Mesenchymal stem cell (in vitro differentiated cells and primary cell): ENCODE measurements at regions not wholly inside any gene's neighbourhood (a gene's known extent, or its start where the extent isn't known, plus 50 kb on each side); places are given as distances from the start of the nearest gene placed in this dataset.

Source experiments
- DNase-seq: peaks from one replicate; pipeline ENCODE4 v3.0.0-alpha.2; 2013
- H2AFZ ChIP-seq: one replicate; pipeline ENCODE4 v1.6.1; 2013; ENCODE audit warnings: low read depth, mild to moderate bottlenecking, control low read depth, inconsistent platforms, low read length, moderate library complexity
- H2AK5ac ChIP-seq: 2 replicates; pipeline ENCODE4 v1.6.1; 2013; ENCODE audit warnings: low read length, moderate library complexity, mild to moderate bottlenecking, inconsistent platforms; ENCODE audit not compliant: severe bottlenecking
- H2BK120ac ChIP-seq: one replicate; pipeline ENCODE4 v1.6.1; 2013; ENCODE audit warnings: low read depth, mild to moderate bottlenecking, inconsistent platforms, low read length, moderate library complexity
- H2BK12ac ChIP-seq, 2 experiments: one replicate each; pipeline ENCODE4 v1.6.1; 2013; ENCODE audit warnings: inconsistent platforms in 2 of 2, low read length in 2 of 2, mild to moderate bottlenecking in 2 of 2, moderate library complexity in 2 of 2, control low read depth in 1 of 2
- H2BK15ac ChIP-seq: one replicate; pipeline ENCODE4 v1.6.1; 2013; ENCODE audit warnings: mild to moderate bottlenecking, low read depth, inconsistent platforms; ENCODE audit not compliant: poor library complexity, severe bottlenecking
- H2BK5ac ChIP-seq: 2 replicates; pipeline ENCODE4 v1.6.1; 2013; ENCODE audit warnings: low read depth, mild to moderate bottlenecking, low read length, control low read depth, inconsistent platforms; ENCODE audit not compliant: poor library complexity, severe bottlenecking
- H3K14ac ChIP-seq, 2 experiments: one replicate each; pipeline ENCODE4 v1.6.1; 2013; ENCODE audit warnings: inconsistent platforms in 2 of 2, low read length in 2 of 2, control low read depth in 1 of 2, mild to moderate bottlenecking in 1 of 2, moderate library complexity in 1 of 2
- H3K18ac ChIP-seq, 2 experiments: one replicate each; pipeline ENCODE4 v1.6.1; 2013; ENCODE audit warnings: inconsistent platforms in 2 of 2, low read length in 2 of 2, control low read depth in 1 of 2, low read depth in 1 of 2, mild to moderate bottlenecking in 1 of 2
- H3K23ac ChIP-seq, 2 experiments: one replicate each; pipeline ENCODE4 v1.6.1; 2013; ENCODE audit warnings: inconsistent platforms in 2 of 2, low read length in 2 of 2, mild to moderate bottlenecking in 2 of 2, moderate library complexity in 2 of 2, control low read depth in 1 of 2
- H3K27ac ChIP-seq: 2 replicates; pipeline ENCODE4 v1.5.1; 2013; ENCODE audit warnings: mild to moderate bottlenecking, moderate library complexity, low read length, control low read depth, inconsistent platforms; ENCODE audit not compliant: poor library complexity, severe bottlenecking
- H3K27me3 ChIP-seq, 2 experiments: 2 replicates each; pipeline versions ENCODE4 v1.6.1 to v1.7.0; 2013; ENCODE audit warnings: low read length in 2 of 2, mild to moderate bottlenecking in 2 of 2, moderate library complexity in 2 of 2, control low read depth in 1 of 2, inconsistent platforms in 1 of 2; ENCODE audit not compliant: control insufficient read depth in 1 of 2, insufficient read depth in 1 of 2
- H3K36me3 ChIP-seq, 2 experiments: 2 replicates each; pipeline versions ENCODE4 v1.6.1 to v1.7.0; 2013; ENCODE audit warnings: low read length in 2 of 2, control low read depth in 1 of 2, inconsistent platforms in 1 of 2, low read depth in 1 of 2, mild to moderate bottlenecking in 1 of 2; ENCODE audit not compliant: insufficient read depth in 2 of 2, control insufficient read depth in 1 of 2
- H3K4ac ChIP-seq, 2 experiments: one replicate each; pipeline ENCODE4 v1.6.1; 2013; ENCODE audit warnings: inconsistent platforms in 2 of 2, low read length in 2 of 2, mild to moderate bottlenecking in 2 of 2, moderate library complexity in 2 of 2, control low read depth in 1 of 2, low read depth in 1 of 2
- H3K4me1 ChIP-seq: 2 replicates; pipeline ENCODE4 v1.6.1; 2013; ENCODE audit warnings: low read depth, low read length, control low read depth; ENCODE audit not compliant: control insufficient read depth, insufficient read depth
- H3K4me2 ChIP-seq: 2 replicates; pipeline ENCODE4 v1.6.1; 2013; ENCODE audit warnings: low read length, mild to moderate bottlenecking, inconsistent platforms; ENCODE audit not compliant: poor library complexity, severe bottlenecking
- H3K4me3 ChIP-seq, 2 experiments: 2 replicates each; pipeline versions ENCODE4 v1.5.1 to v1.7.0; 2013; ENCODE audit warnings: low read length in 2 of 2, mild to moderate bottlenecking in 2 of 2, control low read depth in 1 of 2, low read depth in 1 of 2; ENCODE audit not compliant: insufficient read depth in 1 of 2
- H3K79me1 ChIP-seq: replicated peaks from 2 replicates; pipeline ENCODE4 v1.6.1; 2013; ENCODE audit warnings: mild to moderate bottlenecking, control low read depth, low read length, inconsistent platforms; ENCODE audit not compliant: poor library complexity, severe bottlenecking
- H3K9ac ChIP-seq: 2 replicates; pipeline ENCODE4 v1.7.0; 2013; ENCODE audit warnings: mild to moderate bottlenecking, low read length, moderate library complexity
- H3K9me3 ChIP-seq: 2 replicates; pipeline ENCODE4 v1.7.0; 2013; ENCODE audit warnings: mild to moderate bottlenecking, low read length; ENCODE audit not compliant: control insufficient read depth
- H4K8ac ChIP-seq: one replicate; pipeline ENCODE4 v1.6.1; 2013; ENCODE audit warnings: inconsistent platforms, mild to moderate bottlenecking, low read length, moderate library complexity
- H4K91ac ChIP-seq: one replicate; pipeline ENCODE4 v1.6.1; 2013; ENCODE audit warnings: mild to moderate bottlenecking, low read length, inconsistent platforms
- WGBS: methylation state at CpG from one replicate; pipeline ENCODE4 v1.1.7; 2013; ENCODE audit warnings: mixed read lengths; 5-methylcytosine and 5-hydroxymethylcytosine counted together

DNA sequence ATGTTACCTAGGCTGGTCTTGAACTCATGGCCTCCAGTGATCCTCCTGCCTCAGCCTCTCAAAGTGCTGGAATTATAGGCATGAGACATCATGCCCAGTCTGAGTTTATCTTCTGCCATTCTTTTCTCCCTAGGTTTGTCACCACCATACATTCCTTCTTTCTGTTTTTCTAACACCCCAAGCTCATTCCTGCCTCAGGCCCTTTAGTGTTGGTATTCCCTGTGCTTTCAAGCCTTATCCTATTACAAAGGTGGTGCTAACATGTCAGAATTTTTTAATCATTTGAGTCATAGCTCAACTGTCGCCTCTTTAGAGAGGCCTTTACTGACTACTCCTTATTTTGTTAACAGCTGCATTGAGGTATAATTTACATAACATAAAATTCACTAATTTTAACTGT lies 221.1 kb upstream of the PRSS16 start:
- H3K27me3 ChIP-seq: no peaks in the 10 kb centered on the region
- no peaks in the 10 kb centered on the region for H3K79me1 ChIP-seq
- H3K36me3 ChIP-seq: no peaks in the 10 kb centered on the region
- H3K23ac ChIP-seq: no peak overlapping the region
- no peaks in the 10 kb centered on the region for H3K4me1 ChIP-seq
- no CpG with 5 or more reads among the region's 1 CpG for WGBS
- H3K9ac ChIP-seq: no peak overlapping the region
- no peak overlapping the region for H3K27ac ChIP-seq
- no peak overlapping the region for H4K91ac ChIP-seq
- DNase-seq: no peak
- no peaks in the 10 kb centered on the region for H3K9me3 ChIP-seq
- H3K14ac ChIP-seq: no peak overlapping the region
- no peak overlapping the region for H4K8ac ChIP-seq
- no peak overlapping the region for H2BK15ac ChIP-seq
- H3K4ac ChIP-seq: no peak overlapping the region
- H2BK12ac ChIP-seq: no peak overlapping the region
- H2AFZ ChIP-seq: no peak overlapping the region
- no peak overlapping the region for H3K4me2 ChIP-seq
- no peak overlapping the region for H3K18ac ChIP-seq
- H3K4me3 ChIP-seq: no peak overlapping the region
- no peak overlapping the region for H2BK120ac ChIP-seq
- H2BK5ac ChIP-seq: no peak overlapping the region
- no peak overlapping the region for H2AK5ac ChIP-seq

GRCh38 chr6:27031302-27031701 lies 216.2 kb upstream of the PRSS16 start:
- no peak overlapping the region for H3K23ac ChIP-seq
- no peak overlapping the region for H3K4ac ChIP-seq
- H2BK12ac ChIP-seq: no peak overlapping the region
- WGBS: 92% methylated on average over 1 of the region's 1 CpG
- H3K36me3 ChIP-seq: no peaks in the 10 kb centered on the region
- no peak overlapping the region for H2AK5ac ChIP-seq
- H3K18ac ChIP-seq: no peak overlapping the region
- no peak overlapping the region for H4K8ac ChIP-seq
- no peak overlapping the region for H3K9ac ChIP-seq
- H4K91ac ChIP-seq: no peak overlapping the region
- H2AFZ ChIP-seq: no peak overlapping the region
- no peak for DNase-seq
- no peaks in the 10 kb centered on the region for H3K9me3 ChIP-seq
- H3K4me3 ChIP-seq: no peak overlapping the region
- peaks cover 0 to 11% of the 10 kb centered on the region in 2 experiments for H3K27me3 ChIP-seq
- H3K14ac ChIP-seq: no peak overlapping the region
- H2BK15ac ChIP-seq: no peak overlapping the region
- H3K4me1 ChIP-seq: no peaks in the 10 kb centered on the region
- H3K79me1 ChIP-seq: no peaks in the 10 kb centered on the region
- H2BK120ac ChIP-seq: no peak overlapping the region
- H2BK5ac ChIP-seq: no peak overlapping the region
- H3K4me2 ChIP-seq: no peak overlapping the region
- H3K27ac ChIP-seq: no peak overlapping the region

DNA sequence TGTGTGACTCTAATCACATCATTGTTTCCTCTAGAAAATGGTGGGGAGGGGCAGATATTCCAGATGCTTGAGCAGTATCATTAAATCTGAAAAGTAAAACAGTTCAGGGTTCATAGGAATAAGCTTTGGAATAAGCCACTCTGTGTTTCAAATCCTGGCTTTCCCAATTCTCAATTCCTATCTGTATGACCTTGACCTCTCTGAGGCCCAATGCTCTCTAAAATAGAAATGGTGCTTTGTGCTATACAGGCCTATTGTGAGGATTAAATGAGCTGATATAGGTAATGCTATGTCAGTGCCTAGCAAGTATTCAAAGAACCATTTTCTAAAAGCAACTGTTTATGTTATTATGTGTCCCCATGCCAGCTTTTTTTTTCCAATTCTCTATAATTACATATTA lies 209.0 kb upstream of the PRSS16 start:
- no peak overlapping the region for H3K9ac ChIP-seq
- no peak for DNase-seq
- H2BK15ac ChIP-seq: no peak overlapping the region
- H3K27me3 ChIP-seq: peaks cover 0 to 23% of the 10 kb centered on the region in 2 experiments
- H4K8ac ChIP-seq: no peak overlapping the region
- H3K18ac ChIP-seq: no peak overlapping the region
- no peaks in the 10 kb centered on the region for H3K9me3 ChIP-seq
- no peak overlapping the region for H2AK5ac ChIP-seq
- no peak overlapping the region for H3K4me2 ChIP-seq
- H3K36me3 ChIP-seq: no peaks in the 10 kb centered on the region
- H3K4ac ChIP-seq: no peak overlapping the region
- H4K91ac ChIP-seq: no peak overlapping the region
- no peak overlapping the region for H2BK120ac ChIP-seq
- no peak overlapping the region for H2BK5ac ChIP-seq
- H3K23ac ChIP-seq: no peak overlapping the region
- H3K79me1 ChIP-seq: no peaks in the 10 kb centered on the region
- H3K27ac ChIP-seq: no peak overlapping the region
- no peak overlapping the region for H3K14ac ChIP-seq
- H2BK12ac ChIP-seq: no peak overlapping the region
- H2AFZ ChIP-seq: no peak overlapping the region
- no peaks in the 10 kb centered on the region for H3K4me1 ChIP-seq
- no peak overlapping the region for H3K4me3 ChIP-seq

DNA sequence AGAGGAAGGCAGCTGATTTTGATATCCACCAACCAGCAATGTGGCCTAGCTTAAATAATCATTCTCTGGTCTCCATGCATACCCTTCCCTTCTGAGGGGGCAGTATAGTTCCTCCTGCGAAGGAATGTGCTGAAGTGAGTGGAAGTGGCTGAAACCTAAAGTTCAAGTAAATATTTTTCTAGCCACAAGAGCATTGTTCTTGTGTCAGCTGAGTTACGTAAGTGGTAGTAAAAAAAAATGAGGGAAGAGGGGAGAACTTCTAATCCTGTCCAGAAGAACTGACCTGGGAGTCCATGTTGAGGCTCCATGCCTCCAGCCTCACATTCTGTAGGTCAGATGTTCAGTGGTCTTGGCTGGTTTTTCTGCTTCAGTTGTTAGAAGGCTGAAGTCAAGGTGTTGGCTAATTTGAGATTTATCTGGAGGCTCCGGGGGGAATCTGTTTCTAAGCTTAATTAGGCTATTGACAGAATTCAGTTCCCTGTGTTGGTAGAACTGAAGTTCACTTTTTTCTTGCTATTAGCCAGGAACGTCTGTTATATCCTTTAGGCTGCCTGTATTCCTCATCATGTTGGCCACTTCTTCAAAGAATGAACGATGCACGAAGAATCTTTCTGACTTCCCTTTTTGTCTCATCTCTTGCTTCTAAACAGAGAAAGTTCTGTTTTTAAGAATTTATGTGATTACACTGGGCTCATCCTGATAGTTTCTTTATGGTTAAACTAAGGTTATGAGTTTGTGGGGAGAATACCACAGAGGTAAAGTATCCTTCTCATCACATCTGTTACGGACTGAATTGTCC lies 207.1 kb upstream of the PRSS16 start:
- H3K18ac ChIP-seq: no peak overlapping the region
- H3K23ac ChIP-seq: no peak overlapping the region
- H4K91ac ChIP-seq: no peak overlapping the region
- no peak overlapping the region for H2BK5ac ChIP-seq
- 75% methylated on average over 4 of the region's 7 CpGs for WGBS
- H3K4me2 ChIP-seq: peak overlapping the region; percentile 18
- H2BK12ac ChIP-seq: no peak overlapping the region
- no peak overlapping the region for H3K14ac ChIP-seq
- no peak for DNase-seq
- no peaks in the 10 kb centered on the region for H3K4me1 ChIP-seq
- no peaks in the 10 kb centered on the region for H3K36me3 ChIP-seq
- no peaks in the 10 kb centered on the region for H3K9me3 ChIP-seq
- no peak overlapping the region for H3K27ac ChIP-seq
- no peaks in the 10 kb centered on the region for H3K79me1 ChIP-seq
- no peak overlapping the region for H2BK15ac ChIP-seq
- H3K4me3 ChIP-seq: no peak overlapping the region
- H3K27me3 ChIP-seq: peaks cover 0 to 15% of the 10 kb centered on the region in 2 experiments
- H3K9ac ChIP-seq: no peak overlapping the region
- H2AK5ac ChIP-seq: no peak overlapping the region
- H2AFZ ChIP-seq: no peak overlapping the region
- H3K4ac ChIP-seq: no peak overlapping the region
- no peak overlapping the region for H4K8ac ChIP-seq
- H2BK120ac ChIP-seq: no peak overlapping the region
